ENCODE measurements at regions not wholly inside any gene's neighbourhood (a gene's known extent, or its start where the extent isn't known, plus 50 kb on each side); places are given as distances from the start of the nearest gene placed in this dataset.

GRCh38 chr12:114916124-114916523, 232.1 kb upstream of the TBX3 start:
- no peak overlapping the region for H3K4me3 Mint-ChIP-seq
- no peaks in the 10 kb centered on the region for H3K4me1 Mint-ChIP-seq
- no peaks in the 10 kb centered on the region for H3K27me3 Mint-ChIP-seq
- POLR2A ChIA-PET, result no interaction called here
- TF ChIP-seq, protein P1, sequence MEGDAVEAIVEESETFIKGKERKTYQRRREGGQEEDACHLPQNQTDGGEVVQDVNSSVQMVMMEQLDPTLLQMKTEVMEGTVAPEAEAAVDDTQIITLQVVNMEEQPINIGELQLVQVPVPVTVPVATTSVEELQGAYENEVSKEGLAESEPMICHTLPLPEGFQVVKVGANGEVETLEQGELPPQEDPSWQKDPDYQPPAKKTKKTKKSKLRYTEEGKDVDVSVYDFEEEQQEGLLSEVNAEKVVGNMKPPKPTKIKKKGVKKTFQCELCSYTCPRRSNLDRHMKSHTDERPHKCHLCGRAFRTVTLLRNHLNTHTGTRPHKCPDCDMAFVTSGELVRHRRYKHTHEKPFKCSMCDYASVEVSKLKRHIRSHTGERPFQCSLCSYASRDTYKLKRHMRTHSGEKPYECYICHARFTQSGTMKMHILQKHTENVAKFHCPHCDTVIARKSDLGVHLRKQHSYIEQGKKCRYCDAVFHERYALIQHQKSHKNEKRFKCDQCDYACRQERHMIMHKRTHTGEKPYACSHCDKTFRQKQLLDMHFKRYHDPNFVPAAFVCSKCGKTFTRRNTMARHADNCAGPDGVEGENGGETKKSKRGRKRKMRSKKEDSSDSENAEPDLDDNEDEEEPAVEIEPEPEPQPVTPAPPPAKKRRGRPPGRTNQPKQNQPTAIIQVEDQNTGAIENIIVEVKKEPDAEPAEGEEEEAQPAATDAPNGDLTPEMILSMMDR (IDR thresholded peaks at IDR 0.05), result no peak
- ATAC-seq (ENCODE audit: low read depth) (no peak), DNase-seq (no peak)
- no peaks in the 10 kb centered on the region for H3K9me3 Mint-ChIP-seq
- CTCF ChIA-PET, result no interaction called here
- H3K36me3 Mint-ChIP-seq (ENCODE audit: low read depth), result no peaks in the 10 kb centered on the region
- intact Hi-C loops (cut with micrococcal nuclease), result no loop called here
- H3K27ac Mint-ChIP-seq, result no peak overlapping the region

DNA sequence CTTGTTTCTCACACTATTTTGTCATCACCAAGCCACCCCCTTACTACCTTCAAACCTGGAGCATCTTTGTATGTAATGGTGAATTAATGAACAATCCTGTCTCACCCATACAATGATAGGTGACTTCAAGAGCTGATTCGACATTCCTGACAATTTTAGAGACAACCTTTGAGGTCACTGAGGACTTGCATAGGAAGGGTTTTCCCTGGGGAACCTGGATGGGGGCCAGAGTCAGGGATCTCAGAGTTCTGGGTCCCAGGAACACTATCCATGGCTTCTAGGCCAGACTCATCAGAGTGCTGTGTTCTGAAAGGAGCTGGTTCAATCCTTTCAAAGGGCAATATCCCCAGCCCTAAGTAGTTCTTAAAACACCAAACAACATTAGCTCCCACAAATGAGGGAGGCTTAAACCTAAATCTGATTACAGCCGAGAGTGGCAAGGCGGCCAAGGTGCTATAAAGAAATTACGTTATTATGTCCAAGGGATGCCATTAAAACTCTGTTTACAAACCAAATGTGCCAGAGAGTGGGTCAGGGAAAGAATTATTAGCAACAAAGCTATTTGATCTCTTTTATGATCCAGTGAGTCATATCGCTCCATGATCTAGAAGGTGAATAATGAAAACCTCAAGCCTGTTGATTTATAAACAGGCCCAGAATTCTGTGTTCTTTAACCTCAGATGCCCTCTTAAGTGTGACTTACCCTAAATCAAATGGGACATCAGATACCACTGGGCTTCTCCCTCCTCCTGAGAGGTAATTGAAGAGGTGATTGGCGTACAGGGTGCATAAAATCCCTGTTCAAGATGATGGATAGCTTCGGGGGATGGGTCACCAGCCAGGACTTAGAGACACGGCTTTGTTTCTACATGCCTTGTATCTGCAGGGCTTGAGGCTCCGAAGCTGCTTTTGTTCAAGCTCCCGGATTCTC, 230.2 kb upstream of the TBX3 start:
- no peak for ATAC-seq (ENCODE audit: low read depth)
- TF ChIP-seq, protein P1 (IDR thresholded peaks at IDR 0.05), result no peak
- Mint-ChIP-seq H3K27me3 (no peaks in the 10 kb centered on the region), H3K36me3 (ENCODE audit: low read depth) (no peaks in the 10 kb centered on the region), H3K4me1 (no peaks in the 10 kb centered on the region), H3K27ac (no peak overlapping the region), H3K4me3 (no peak overlapping the region), H3K9me3 (no peaks in the 10 kb centered on the region)
- intact Hi-C loops (cut with micrococcal nuclease), result no loop called here
- ChIA-PET CTCF (no interaction called here), POLR2A (no interaction called here)
- no peak for DNase-seq

DNA sequence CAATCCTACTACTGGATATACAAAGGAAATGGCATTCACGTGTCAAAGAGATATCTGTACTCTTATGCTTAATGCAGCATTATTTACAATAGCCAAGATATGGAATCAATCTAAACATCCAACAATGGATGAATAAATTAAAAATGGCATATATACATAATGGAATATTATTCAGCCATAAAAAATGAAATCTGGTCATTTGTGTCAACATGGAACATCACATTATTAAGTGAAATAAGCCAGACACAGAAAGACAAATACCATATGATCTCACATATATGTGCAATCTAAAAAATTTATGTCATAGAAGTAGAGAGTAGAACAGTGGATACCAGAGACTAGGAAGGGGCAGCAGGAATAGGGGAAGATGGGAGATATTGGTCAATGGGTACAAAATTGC, 228.8 kb upstream of the TBX3 start:
- no peaks in the 10 kb centered on the region for H3K36me3 Mint-ChIP-seq (ENCODE audit: low read depth)
- no peaks in the 10 kb centered on the region for H3K9me3 Mint-ChIP-seq
- no peak overlapping the region for H3K4me3 Mint-ChIP-seq
- intact Hi-C loops (cut with micrococcal nuclease), result no loop called here
- H3K27ac Mint-ChIP-seq, result no peak overlapping the region
- H3K4me1 Mint-ChIP-seq, result no peaks in the 10 kb centered on the region
- CTCF ChIA-PET, result no interaction called here
- ATAC-seq (ENCODE audit: low read depth) (no peak), DNase-seq (no peak)
- H3K27me3 Mint-ChIP-seq, result no peaks in the 10 kb centered on the region
- TF ChIP-seq, protein P1 (IDR thresholded peaks at IDR 0.05), result no peak
- POLR2A ChIA-PET, result no interaction called here

GRCh38 chr12:114911196-114911595, 227.2 kb upstream of the TBX3 start:
- Mint-ChIP-seq H3K27me3 (no peaks in the 10 kb centered on the region), H3K4me3 (no peak overlapping the region), H3K4me1 (no peaks in the 10 kb centered on the region), H3K9me3 (no peaks in the 10 kb centered on the region), H3K27ac (no peak overlapping the region), H3K36me3 (ENCODE audit: low read depth) (no peaks in the 10 kb centered on the region)
- ChIA-PET CTCF (no interaction called here), POLR2A (no interaction called here)
- ATAC-seq (ENCODE audit: low read depth) (no peak), DNase-seq (no peak)
- intact Hi-C loops (cut with micrococcal nuclease), result no loop called here
- TF ChIP-seq, protein P1 (IDR thresholded peaks at IDR 0.05), result no peak

- POLR2A ChIA-PET, result no interaction called here
- Mint-ChIP-seq H3K4me1 (no peaks in the 10 kb centered on the region), H3K4me3 (no peak overlapping the region), H3K36me3 (ENCODE audit: low read depth) (no peaks in the 10 kb centered on the region), H3K27ac (no peak overlapping the region), H3K27me3 (no peaks in the 10 kb centered on the region), H3K9me3 (no peaks in the 10 kb centered on the region)
- CTCF ChIA-PET, result no interaction called here
- TF ChIP-seq, protein P1 (IDR thresholded peaks at IDR 0.05), result no peak
- DNase-seq (no peak), ATAC-seq (ENCODE audit: low read depth) (no peak)
- intact Hi-C loops (cut with micrococcal nuclease), result no loop called here
Observed at GRCh38 chr12:114904254-114905003, 220.5 kb upstream of the TBX3 start.

All from activated B cell treated with CpG ODN at 0.5 μM for 24 hours (primary cell).